ENCODE measurements at regions not wholly inside any gene's neighbourhood (a gene's known extent, or its start where the extent isn't known, plus 50 kb on each side); places are given as distances from the start of the nearest gene placed in this dataset.

GRCh38 chr13:66210677-66211076 is 1019.5 kb downstream of the PCDH9 start (continued):
- TF ChIP-seq EZH2 (IDR thresholded peaks at IDR 0.05), result no peak

- H4K20me1 ChIP-seq (ENCODE audit: insufficient read depth), result no peaks in the 10 kb centered on the region
- peaks cover 0 to 9% of the 10 kb centered on the region in 2 experiments; a peak in 2 of 4 replicates for H3K4me1 ChIP-seq (ENCODE audit: control insufficient read depth in 1 of 2, insufficient read depth in 2 of 2, low read length in 2 of 2)
- ATAC-seq (no peak), DNase-seq (ENCODE audit: low read depth, low spot score) (no peak)
- no peaks in the 10 kb centered on the region for H3K9me2 ChIP-seq (ENCODE audit: insufficient read depth)
- H3K4me3 ChIP-seq (replicated peaks in 1 of 2; ENCODE audit: low read depth in 1 of 2, low read length in 2 of 2), result no peak overlapping the region
- H3K36me3 ChIP-seq (ENCODE audit: control insufficient read depth in 1 of 2, insufficient read depth in 2 of 2, low read length in 2 of 2), result no peaks in the 10 kb centered on the region
- ChIA-PET CTCF (no interaction called here), POLR2A (no interaction called here), RAD21 (ENCODE audit: low non-redundant PET in 1 of 2, low total read pairs in 2 of 2, uncharacterized antibody in 2 of 2, unreplicated experiment in 2 of 2) (no interaction called here)
- no peaks in the 10 kb centered on the region for H3K9me3 ChIP-seq (ENCODE audit: control insufficient read depth in 1 of 2, insufficient read depth in 1 of 2, low read depth in 1 of 2, low read length in 2 of 2)
- H3K27ac ChIP-seq (ENCODE audit: low read depth, low read length), result no peak overlapping the region
- no peaks in the 10 kb centered on the region for H3K27me3 ChIP-seq (ENCODE audit: insufficient read depth, low read length)
- no TSS peak for BruUV-seq (replicated peaks)
- intact Hi-C loops (cut with micrococcal nuclease), result no loop called here
- no peaks in the 10 kb centered on the region for H3K79me2 ChIP-seq (ENCODE audit: insufficient read depth, low read length)
- no peak overlapping the region for H3K9ac ChIP-seq (ENCODE audit: low read length)
- H2AFZ ChIP-seq (ENCODE audit: low read depth, low read length, poor library complexity, severe bottlenecking), result no peak overlapping the region
- no peak overlapping the region for H3K4me2 ChIP-seq (ENCODE audit: low read length)
- TF ChIP-seq EZH2 (IDR thresholded peaks at IDR 0.05) (no peak), EGR1 (IDR thresholded peaks at IDR 0.05; ENCODE audit: low read depth) (no peak), ZNF274 (IDR thresholded peaks at IDR 0.05; ENCODE audit: low read depth, low read length) (no peak), TCF7L2 (IDR thresholded peaks at IDR 0.05; ENCODE audit: borderline replicate concordance, extremely low read depth, insufficient read depth, insufficient read length) (no peak), POLR2AphosphoS5 (IDR thresholded peaks at IDR 0.05; ENCODE audit: low read depth, low read length) (no peak), ZBTB33 (IDR thresholded peaks at IDR 0.05; ENCODE audit: extremely low read depth, insufficient replicate concordance, low read length) (no peak), POLR2A (IDR thresholded peaks at IDR 0.05; ENCODE audit: borderline replicate concordance, extremely low read depth, insufficient read depth, insufficient read length) (no peak), CEBPB (IDR thresholded peaks at IDR 0.05; ENCODE audit: low read depth) (no peak), MAX (IDR thresholded peaks at IDR 0.05) (no peak), YY1 (IDR thresholded peaks at IDR 0.05; ENCODE audit: extremely low read depth, insufficient replicate concordance, low read depth, low read length) (no peak), REST (IDR thresholded peaks at IDR 0.05; ENCODE audit: low read depth) (no peak), SRF (IDR thresholded peaks at IDR 0.05; ENCODE audit: low read depth) (no peak), CTCF (IDR thresholded peaks at IDR 0.05 in 2 of 3, conservative IDR thresholded peaks at IDR 0.05 in 1 of 3; ENCODE audit: borderline replicate concordance in 1 of 3, insufficient read depth in 1 of 3, low read depth in 2 of 3, low read length in 2 of 3) (no peak), ATF3 (IDR thresholded peaks at IDR 0.05) (no peak), ELF1 (IDR thresholded peaks at IDR 0.05; ENCODE audit: borderline replicate concordance, low read depth) (no peak), SP1 (IDR thresholded peaks at IDR 0.05; ENCODE audit: low read depth) (no peak), EZH2phosphoT487 (IDR thresholded peaks at IDR 0.05; ENCODE audit: borderline replicate concordance) (no peak), SIN3A (IDR thresholded peaks at IDR 0.05; ENCODE audit: low read depth) (no peak), CBX3 (IDR thresholded peaks at IDR 0.05; ENCODE audit: low read depth) (no peak)
These were observed 1021.5 kb downstream of the PCDH9 start for GRCh38 chr13:66208589-66208988.

All from HCT116 (cell line).